H4 (cell line): ENCODE measurements at regions not wholly inside any gene's neighbourhood (a gene's known extent, or its start where the extent isn't known, plus 50 kb on each side); places are given as distances from the start of the nearest gene placed in this dataset.
"Not testable (repeated sequence)": the region's sequence is repeated elsewhere in the genome, so short reads cannot be mapped to it uniquely, and the experiment has no call there.

Experiments used
- DNase-seq: peaks from one replicate; pipeline ENCODE4 v3.0.0-alpha.2; 2015; ENCODE audit warnings: low spot score

DNA sequence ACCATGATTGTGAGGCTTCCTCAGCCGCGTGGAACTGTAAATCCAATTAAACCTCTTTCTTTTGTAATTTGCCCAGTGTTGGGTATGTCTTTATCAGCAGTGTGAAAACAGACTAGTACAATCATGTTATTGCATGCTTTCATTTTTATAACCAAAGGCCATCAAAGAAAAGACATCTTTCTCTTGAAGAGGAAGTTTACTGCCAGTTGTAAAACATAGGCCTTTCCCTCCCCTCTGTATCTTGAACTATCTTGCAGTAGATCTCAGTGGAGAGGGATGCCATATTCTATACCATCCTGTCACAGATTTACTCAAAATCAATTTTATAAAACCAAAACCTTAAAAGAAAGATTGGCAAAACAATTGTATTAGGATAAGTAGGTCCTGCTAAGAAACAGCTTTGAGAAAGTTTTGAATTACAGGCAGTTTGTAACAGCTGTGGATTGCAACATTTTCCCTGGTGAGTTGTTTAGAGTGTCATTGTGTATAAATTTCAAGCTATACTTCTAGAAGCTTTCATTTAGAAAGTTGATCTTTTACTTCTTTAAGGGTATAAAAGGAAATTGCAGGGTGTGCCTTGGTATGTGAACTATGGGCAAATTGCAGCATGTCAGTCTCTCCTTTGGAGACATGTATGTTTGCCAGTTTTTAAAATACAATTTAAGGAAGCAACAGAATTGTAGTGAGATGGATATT is 128.0 kb downstream of the ATP23 start:
- peak; percentile 23 for DNase-seq

DNA sequence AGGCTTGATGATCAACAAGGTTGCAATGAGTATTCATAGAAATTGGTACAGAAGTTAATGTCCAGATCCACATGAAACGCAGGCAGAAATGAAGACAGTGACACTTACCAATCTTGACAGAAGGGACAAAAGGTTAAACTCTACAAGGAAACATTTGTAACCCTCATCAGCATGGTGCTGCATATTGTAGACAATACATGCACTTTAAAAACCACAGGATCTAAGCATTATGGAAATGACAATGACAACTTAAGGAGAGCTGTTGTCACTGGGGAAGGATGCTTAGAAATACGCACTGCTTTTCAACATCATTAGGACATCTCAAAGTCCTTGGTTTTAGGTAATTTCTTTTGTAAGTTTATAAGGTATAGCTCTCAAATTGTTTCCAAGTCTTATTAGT is 130.6 kb downstream of the ATP23 start:
- no peak for DNase-seq

DNA sequence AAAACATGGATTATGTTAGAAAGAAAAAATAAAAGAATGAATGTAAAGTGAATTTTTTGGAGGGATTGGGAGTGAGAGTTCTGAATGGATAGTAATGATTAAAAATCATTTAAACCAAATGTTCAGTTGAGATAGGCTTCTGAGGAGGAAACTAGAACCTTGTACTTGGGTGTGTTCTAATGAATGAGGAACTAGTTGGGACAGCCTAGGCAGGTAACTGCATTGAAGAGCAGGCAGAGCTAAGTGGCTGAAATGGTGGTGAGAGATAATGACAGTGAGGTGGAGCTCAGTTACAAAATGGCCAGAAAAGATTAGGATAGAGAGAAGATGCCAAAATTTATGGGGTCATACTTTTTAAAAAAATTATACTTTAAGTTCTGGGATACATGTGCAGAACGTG is 132.9 kb downstream of the ATP23 start:
- DNase-seq, result no peak

DNA sequence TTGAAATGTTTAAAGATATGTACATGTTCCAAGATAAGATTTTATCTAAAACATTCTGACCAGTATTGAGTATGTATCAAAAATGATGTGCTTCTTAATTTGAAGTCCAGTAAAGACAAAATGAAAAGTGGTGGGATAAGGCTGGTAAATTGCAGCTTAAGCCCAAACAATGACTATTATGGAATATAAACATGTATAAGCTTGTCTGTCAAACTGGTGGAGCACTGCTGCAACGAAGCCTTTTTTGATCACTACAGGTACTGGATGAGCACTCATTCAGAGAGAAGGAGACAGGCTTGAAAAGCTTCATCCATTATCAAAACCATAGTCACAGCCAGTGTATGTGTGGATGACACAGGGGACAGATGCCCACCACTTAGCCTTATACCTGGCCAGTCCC is 138.4 kb downstream of the ATP23 start:
- DNase-seq, result no peak

DNA sequence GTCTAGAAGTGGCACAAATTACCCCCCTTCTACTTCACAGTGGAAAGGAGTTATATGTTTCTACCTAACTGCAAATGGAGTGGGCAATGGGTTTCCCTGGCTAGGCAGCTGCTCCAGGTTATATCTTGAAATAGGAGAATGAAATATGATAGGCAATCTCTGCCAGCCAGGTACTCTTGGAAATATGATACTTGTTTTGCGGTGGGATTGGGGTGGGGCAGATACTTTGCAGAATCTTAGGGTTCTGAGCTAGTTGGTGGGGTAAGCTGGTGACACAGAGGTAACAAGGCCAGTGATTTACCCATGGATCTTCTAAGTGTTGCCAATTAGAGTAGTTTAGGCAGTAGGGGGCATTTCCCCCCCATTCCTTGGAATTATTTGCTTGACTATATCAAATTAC is 140.1 kb downstream of the ATP23 start:
- DNase-seq, result no peak

DNA sequence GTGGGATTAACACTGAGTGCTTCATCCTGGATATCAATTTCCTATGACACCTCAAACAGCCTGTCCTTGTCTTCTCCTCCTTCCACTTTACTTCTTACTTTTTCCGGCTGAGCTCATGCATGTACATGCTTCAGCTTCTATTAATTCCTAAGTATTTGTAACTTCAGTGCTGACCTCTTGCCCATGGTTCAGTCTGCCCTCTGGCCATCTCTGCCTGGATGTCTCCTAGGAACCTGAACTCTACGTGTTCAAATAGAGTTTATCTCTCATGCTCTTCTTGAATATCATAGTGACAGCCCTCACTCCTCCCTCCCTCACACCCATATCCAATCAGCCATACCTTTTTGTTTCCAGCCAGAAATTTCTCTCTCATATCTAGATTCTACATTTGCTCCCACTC is 141.6 kb downstream of the ATP23 start:
- no peak for DNase-seq

DNA sequence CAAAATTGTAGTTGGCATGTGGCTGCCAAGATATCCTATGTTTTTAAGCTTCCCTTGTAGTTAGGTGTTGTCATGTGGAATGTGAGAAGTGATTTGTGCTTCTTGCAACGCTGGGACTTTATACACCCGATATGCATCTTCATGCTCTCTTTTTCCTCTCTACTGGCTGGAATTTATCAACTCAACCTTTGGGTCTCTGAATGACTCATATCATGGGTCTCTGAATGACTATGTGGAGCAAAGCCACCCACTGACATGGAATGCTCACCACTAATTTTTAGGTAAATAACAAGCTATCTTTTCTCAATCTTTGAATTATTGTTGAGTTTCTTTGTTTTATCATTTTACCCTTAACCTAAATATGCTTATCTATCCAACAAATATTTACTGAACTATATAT is 144.6 kb downstream of the ATP23 start:
- DNase-seq, result no peak

DNA sequence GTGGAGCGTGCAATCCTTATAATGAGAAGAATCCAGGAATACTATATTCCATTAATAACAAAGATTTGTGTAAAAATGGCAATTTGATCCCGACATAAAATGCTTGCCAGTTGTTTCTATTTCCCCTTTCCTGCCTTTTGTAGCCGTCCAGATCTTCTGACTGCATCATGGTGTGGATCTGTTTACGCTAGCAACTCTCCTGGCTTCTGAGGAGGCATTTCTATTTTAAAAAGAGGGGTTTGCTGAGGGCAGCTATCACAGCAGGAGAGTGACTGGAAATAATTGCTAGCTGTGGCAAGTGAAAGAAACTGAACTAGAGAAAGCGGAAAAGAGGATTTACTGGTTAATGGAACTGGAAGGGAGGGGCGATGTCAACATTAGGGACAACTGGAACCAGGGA is 145.6 kb downstream of the ATP23 start:
- DNase-seq, result no peak

DNA sequence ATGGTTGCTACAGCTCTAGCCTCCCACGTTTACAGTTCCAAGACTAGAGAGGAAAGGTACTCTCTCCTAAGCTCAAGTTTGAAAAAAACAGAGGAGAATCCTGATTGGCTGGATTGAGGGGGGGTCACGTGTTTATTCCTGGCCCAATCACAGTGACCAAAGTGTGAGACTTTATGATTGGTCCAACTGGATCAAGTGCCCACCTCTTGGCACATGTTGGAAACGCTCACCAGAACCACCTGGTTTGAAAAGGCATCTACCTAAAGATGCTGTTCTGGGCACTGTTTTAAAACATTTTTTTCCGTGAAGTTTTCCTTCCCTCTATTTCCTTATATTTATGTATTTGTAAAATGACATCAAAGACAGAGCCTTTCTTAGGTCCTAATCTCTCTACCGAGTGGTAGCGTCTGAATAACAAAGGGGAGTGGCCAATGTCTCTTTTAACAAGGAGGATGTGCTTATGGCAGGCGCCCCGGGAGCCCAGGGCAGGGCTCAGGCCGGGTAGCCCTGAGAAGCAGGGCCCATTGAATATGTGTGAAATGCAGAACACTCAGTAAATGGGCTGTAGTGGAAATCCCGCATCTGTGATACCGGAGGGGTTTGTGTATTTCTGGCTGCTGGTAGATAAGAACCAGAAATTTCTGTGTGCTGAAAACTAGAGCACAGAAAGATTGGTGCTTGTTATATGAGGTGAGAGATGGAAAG is 146.2 kb downstream of the ATP23 start:
- DNase-seq, result no peak

DNA sequence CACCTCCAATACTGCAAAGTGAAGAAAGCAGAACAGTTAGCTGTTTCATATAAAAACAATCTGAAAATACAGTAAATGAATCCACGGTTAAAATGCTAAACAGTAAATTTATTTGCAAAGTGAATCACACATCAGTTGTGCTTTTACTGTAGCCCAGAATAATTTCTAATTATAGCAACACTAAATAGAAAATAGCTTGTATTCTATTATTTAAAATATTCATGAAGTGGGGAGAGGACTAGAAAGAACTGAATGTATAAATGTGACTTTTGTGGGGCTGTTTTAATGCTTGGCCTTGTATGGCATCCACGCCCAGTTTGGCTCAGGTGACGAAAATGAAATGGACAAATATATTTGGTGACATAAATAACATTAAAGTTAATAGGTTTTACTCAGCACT is 148.2 kb downstream of the ATP23 start:
- no peak for DNase-seq

DNA sequence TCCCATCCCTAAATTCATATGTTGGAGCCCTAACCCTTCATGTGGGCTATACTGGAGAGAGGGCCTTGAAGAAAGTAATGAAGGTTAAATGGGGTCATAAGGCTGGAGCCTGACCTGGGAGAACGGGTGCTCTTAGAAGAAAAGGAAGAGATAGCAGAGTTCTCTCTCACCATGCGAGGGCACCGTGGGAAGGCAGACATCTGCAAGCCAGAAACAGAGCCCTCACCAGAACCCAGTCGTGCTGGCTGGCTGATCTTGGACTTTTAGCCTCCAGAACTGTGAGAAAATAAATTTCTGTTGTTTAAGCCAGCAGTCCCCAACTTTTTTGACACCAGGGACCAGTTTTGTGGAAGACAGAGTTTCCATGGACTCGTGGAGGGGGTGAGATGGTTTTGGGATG is 149.3 kb downstream of the ATP23 start:
- no peak for DNase-seq

DNA sequence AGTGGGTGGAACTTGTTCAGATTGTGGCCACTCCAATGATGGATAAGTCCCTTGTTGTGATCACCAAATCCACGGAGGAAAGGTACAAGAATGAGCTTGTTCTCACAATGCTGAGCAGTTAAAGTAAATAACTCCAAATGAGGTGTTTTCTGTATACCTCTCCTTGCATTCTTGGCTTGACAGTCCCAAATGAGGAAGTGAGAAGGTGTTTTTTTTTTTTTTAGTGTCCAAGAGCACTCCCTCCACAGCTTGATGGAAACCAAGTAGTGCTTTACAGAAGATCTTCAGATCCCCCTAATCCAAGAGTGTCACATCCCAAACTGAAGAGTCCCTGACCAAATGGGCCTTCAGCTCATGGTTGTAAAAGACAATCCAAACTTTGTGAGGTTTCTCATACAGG is 153.6 kb downstream of the ATP23 start:
- no peak for DNase-seq

DNA sequence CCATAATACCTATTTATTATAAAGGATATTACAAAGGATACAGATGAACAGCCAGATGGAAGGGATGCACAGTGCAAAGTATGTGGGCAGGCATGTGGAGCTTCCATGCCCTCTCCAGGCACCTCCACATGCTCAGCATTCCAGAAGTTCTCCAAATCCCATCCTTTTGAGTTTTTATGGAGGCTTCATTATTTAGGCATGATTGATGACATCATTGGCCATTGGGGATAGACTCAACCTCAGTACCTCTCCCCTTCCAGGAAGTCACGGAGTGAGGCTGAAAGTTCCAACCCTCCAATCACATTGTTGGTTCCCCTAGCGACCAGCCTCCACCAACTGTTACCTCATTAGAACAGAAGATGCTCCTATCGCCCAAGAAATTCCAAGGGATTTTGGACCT is 156.4 kb downstream of the ATP23 start:
- no peak for DNase-seq

DNA sequence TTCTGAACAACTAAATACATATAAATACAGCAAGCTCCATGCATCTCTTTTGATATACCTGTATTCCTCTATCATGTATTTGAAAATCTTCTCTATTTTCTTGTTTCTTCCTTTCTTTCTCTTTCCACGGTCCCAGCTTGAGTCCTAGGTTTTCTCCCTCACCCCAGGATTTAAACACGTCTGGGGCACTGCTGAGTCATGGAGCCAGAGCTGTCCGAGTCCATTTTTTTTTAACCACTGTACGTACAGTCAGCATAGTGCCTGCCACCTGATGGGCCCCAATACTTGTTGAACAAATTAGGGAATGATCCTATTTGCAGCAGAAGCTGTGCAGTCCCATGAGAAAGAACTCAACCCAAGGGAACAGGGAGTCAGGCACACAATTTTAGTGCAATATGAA is 158.1 kb downstream of the ATP23 start:
- no peak for DNase-seq

DNA sequence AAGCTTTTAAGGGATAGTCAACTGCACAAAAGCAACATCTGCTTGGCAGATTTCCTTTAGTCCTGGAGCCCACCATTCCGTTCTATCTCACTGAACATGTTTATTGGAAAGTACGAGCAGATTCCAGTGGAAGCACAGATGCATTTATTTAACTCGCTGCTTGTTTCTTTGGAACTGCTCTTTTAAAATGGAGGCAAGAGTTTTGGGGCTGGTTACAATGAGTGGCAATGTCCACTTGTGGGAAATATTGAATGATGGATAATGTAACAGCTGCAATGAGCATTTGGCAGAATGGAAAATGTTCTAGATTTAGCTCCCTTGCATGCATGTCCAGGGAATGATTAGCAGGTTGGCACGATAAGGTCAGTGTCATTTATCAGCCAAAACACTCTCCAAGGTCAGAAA is 163.0 kb downstream of the ATP23 start:
- DNase-seq, result no peak

DNA sequence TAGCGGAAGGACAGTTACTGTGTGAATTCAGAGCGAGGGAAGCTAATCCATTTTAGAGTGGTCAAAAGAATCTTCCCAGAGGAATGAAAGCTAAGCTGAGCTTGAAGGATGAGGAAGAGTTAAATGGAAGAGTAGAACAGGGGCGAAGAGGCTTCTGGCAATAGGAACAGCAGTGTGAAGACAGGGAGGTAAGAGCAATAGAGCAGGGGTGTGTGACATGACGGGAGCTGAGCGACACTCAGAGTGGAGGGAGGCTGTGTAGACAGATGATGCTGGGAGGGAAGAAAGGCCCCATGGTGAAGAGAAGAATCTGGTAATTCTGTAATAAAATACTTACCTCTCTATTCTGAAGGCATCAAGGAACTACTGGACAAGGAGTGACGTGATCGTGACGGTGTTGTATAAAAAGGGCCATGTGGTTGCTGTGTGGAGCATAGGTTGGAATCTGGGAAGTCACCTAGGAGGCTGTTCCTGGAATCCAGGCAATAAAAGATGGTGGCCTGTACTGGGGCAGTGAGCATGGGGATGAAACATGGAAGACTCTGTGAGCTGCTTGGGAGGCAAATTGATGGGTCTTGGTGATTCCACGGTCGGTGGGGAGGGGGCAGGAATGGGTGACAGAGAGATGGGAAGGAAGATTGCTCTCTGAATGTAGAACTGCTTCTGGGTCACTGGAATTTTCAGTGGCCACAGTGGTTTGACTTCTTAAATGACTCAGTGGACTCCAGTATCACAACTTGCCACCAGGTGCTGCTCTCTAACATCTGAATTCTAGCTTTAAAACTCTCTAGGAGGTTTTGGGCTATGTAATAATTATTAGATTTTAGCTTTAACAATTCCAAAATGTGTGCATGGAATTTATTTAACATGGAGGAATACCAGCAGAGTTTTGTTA is 164.1 kb downstream of the ATP23 start:
- DNase-seq, result no peak

DNA sequence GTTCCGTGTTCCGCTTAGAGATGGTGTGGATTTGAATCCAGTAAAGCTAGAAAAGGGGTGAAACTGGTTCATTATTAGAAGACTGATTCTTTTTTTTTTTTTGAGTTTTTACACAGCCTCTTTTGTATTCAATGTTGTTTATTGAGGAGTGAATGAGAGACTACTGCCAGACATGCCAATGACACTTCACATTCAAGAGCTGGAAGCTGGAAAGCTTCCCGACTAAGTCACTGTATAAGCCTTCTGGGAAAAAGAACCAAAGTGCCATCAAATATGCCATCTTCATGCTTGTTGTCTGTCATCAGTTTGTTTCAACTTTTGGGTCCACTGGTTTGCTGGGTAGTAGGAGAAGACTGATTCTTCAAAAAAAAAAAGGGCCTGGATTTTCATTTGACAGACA is 164.8 kb downstream of the ATP23 start:
- DNase-seq, result no peak

DNA sequence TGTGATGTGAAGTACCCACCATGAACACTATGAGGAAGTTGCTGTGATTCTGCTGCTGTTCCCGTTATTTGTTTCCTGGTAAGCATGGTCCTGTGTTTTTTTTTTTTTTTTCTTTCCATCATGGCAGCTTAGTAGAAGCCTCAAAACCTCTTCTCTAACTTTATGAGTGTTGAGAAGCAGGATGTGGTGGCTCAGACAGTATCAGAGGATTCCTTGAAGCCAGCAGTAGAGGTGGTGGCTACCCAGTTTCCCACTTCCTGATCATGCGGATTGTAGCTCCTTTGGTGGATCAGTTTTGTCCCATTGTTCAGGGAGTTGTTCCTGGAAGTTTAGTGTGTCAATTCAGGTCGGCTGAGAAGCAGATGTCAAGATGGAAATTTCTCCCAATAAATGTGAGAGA is 175.8 kb downstream of the ATP23 start:
- no peak for DNase-seq

DNA sequence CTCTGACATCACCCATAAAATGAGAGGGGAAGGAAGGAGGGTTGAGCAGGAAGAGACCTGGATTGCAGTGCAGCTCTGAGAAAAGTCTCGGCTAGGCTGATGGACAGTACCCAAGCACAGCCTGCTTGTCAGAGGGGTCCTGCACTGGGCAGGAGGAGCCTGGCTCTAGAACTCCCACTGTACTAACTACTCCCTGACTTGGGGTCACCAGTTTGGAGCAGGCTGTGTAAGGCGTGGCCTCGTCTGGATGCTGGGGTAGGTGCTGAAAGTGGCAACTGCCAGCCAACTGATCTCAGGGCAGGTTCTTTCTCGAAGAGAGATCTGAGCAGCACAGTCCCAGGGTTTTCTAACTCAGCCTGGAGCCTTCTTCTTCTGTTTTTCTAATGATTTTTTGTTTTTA is 176.3 kb downstream of the ATP23 start:
- no peak for DNase-seq

DNA sequence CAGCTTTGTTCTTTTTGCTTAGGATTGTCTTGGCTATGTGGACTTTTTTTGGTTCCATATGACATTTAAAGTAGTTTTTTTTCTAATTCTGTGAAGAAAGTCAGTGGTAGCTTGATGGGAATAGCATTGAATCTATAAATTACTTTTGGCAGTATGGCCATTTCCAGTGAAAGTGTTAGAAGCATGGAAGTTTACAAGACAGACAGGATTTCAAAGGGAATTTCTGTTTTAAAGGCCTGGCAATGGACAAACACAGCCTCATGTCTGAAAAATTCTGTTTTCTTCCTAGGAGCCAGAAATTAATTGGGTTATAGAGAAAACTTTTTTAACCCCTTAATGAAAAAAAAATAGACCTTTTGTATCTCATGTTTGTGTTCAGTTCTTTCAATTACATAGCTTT is 184.4 kb downstream of the ATP23 start:
- DNase-seq, result not testable (repeated sequence)

DNA sequence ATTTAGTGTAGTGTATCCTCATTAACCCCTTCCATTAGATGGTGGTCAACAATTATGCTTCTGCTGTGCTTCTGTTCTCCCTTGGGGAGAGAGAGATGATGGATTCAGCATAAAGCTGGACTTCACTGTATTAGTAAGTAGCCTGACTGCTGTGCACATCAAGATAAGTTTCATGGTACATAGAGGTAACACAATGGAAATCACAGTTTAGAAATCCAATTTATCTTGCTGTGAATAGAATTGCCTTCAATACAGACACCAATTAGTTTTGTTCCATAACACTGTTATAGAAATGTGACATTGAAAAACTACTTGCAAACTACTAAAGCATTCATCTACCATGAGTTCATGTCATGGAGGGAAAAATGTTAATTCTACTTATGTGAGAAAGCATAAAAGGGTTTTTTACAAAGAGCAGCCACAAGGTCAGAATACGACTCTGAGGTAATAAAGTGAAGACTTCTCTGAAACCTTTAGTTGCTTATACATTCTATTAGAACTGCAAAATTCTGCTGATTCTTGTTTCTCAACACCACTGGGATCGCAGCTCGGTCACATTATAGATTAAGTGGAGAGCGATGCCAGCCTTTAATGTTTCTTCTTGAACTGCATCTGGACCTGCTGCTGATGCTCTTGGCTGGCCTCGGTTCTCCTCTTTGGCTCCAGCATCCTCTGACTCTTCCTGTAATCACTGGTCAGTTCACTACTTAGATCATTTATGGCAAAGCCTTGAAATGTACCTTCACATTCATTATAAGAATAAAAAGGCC is 190.8 kb downstream of the ATP23 start:
- no peak for DNase-seq

DNA sequence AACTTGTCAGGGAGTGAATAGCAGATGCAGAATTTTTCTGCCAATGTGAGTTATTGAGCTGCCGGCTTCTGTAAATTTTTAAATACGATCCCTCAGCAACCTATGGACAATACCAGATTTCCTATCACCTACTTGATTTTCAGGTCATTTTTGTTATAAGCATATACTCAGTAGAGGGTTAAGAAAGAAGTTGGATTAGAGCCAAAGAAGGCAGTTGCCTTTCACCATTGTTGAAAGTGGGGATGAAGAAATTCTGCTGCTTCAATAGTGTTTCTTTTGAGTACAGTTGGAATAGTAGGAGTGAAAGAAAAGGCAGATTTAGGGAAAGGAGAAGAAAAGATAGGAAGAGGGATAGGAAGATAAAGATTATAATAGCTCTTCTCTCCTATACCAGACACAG is 197.1 kb downstream of the ATP23 start:
- DNase-seq, result no peak
